Colonic mucosa (tissue), 4 donors: ENCODE measurements at regions not wholly inside any gene's neighbourhood (a gene's known extent, or its start where the extent isn't known, plus 50 kb on each side); places are given as distances from the start of the nearest gene placed in this dataset.

Source experiments
- DNase-seq: peaks from one replicate; pipeline ENCODE4 v3.0.0-alpha.2; 2020
- H3K27ac ChIP-seq: fragments of 200-600 bp; one replicate; pipeline ENCODE4 v1.8.0; 2021
- H3K27me3 ChIP-seq: fragments of 200-600 bp; one replicate; pipeline ENCODE4 v1.8.0; 2021
- H3K36me3 ChIP-seq: fragments of 200-600 bp; one replicate; pipeline ENCODE4 v1.8.0; 2021
- H3K4me1 ChIP-seq: fragments of 200-600 bp; one replicate; pipeline ENCODE4 v1.8.0; 2021; ENCODE audit warnings: mild to moderate bottlenecking
- H3K4me3 ChIP-seq: fragments of 200-600 bp; one replicate; pipeline ENCODE4 v1.8.0; 2021
- H3K9ac ChIP-seq, 2 donors: one replicate each; pipeline ENCODE4 v1.7.0; 2013; ENCODE audit warnings: control low read depth in 2 of 2, low read depth in 2 of 2, low read length in 2 of 2
- H3K9me3 ChIP-seq: fragments of 200-600 bp; one replicate; pipeline ENCODE4 v1.8.0; 2021
- intact Hi-C: fragments of 100-400 bp; cut with DNase I; formaldehyde crosslinking; loops from one replicate; pipeline ENCODE4 v1.14.1; 2022
- TF ChIP-seq, protein P1 (sequence below): fragments of 200-600 bp; IDR thresholded peaks from one replicate; pipeline ENCODE4 v1.8.0; 2022; ENCODE audit warnings: antibody characterized with exemption, mild to moderate bottlenecking
- donor health status: healthy.
- donor health status: DM: no; HTN: no; CAD: no.
- donor health status: DM: no; HTN: no; CAD: no.

DNA sequence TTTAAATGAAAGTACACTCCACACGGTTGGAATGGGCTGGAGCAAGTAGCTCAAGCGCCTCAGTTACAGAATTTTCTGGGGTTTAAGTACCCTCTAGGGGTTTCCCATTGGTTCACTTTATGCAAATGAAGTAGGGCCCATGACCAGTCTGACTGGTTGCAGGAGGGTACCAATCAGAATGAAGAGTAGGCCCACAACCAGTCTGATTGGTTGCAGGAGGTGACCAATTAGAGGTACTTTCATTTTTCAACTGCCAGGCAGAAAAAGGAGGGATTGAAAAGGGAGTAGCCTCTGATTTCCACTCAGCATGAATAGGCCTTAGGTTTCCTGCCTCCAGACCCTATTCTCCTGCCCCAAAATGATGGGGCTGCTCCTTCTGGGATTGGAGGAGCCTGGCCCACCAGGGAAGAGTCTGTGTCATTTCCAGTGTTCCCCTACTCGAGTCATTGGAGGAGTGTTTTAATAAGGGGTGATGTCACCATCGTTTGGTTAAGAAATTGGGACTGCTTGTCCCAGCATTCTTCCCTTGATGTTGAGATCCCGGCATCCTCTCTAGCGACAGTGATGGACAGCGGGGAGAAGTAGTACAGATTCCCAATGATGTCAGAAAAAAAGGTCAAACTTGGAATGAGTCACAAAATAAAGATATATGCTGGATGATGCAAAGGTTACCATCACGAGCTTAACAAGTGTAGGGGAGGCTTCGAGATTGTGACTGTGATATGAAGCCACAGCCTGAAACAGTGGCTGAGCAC is 210.4 kb downstream of the SH3BP4 start:
- no peak for DNase-seq
- Histone ChIP-seq H3K4me1 (no peaks in the 10 kb centered on the region), H3K36me3 (no peaks in the 10 kb centered on the region), H3K4me3 (no peak overlapping the region), H3K27me3 (no peaks in the 10 kb centered on the region), H3K27ac (no peak overlapping the region), H3K9ac (no peak overlapping the region), H3K9me3 (no peaks in the 10 kb centered on the region)
- intact Hi-C loops, result no loop called here
- TF ChIP-seq, protein P1, sequence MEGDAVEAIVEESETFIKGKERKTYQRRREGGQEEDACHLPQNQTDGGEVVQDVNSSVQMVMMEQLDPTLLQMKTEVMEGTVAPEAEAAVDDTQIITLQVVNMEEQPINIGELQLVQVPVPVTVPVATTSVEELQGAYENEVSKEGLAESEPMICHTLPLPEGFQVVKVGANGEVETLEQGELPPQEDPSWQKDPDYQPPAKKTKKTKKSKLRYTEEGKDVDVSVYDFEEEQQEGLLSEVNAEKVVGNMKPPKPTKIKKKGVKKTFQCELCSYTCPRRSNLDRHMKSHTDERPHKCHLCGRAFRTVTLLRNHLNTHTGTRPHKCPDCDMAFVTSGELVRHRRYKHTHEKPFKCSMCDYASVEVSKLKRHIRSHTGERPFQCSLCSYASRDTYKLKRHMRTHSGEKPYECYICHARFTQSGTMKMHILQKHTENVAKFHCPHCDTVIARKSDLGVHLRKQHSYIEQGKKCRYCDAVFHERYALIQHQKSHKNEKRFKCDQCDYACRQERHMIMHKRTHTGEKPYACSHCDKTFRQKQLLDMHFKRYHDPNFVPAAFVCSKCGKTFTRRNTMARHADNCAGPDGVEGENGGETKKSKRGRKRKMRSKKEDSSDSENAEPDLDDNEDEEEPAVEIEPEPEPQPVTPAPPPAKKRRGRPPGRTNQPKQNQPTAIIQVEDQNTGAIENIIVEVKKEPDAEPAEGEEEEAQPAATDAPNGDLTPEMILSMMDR, result no peak

DNA sequence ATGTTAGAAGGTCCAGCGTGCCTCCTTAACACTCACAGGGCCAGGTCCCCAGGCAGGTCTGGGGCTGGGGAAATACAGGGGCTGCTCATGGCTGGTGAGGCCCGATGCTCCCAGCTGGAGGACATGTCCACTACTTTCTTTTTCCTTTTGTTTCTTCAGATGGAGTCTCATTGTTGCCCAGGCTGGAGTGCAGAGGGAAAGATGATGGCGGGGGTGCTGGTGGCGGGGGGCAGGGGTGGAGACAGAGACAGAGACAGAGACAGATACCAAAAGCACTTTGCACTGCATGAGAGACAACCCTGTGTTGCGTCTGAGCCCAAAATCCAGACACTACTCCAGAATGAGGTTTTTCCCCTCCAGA is 211.0 kb downstream of the SH3BP4 start:
- H3K4me1 ChIP-seq, result no peaks in the 10 kb centered on the region
- no peaks in the 10 kb centered on the region for H3K9me3 ChIP-seq
- DNase-seq, result no peak
- H3K27ac ChIP-seq, result no peak overlapping the region
- TF ChIP-seq, protein P1, result no peak
- intact Hi-C loops, result no loop called here
- H3K36me3 ChIP-seq, result no peaks in the 10 kb centered on the region
- H3K4me3 ChIP-seq, result no peak overlapping the region
- H3K9ac ChIP-seq, result no peak overlapping the region
- H3K27me3 ChIP-seq, result no peaks in the 10 kb centered on the region

DNA sequence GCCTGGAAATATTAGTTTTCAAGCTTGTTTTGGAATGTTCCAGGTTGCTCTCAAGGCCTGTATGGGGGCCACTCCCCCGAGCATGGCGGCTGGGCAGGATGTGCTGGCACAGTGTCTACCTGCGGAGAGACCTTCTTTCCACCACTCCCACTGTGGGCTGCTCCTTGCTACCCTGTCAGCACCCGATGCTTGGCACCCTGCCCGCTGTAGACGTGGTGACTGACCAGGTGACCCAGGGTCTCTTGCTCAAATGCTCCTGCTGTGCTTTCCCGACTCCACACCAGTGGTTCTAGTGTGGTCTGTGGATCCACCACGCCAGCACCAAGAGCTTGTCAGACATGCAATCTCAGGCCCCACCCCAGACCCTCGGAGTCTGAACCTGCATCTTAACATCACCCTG is 213.3 kb downstream of the SH3BP4 start:
- no peaks in the 10 kb centered on the region for H3K9me3 ChIP-seq

DNA sequence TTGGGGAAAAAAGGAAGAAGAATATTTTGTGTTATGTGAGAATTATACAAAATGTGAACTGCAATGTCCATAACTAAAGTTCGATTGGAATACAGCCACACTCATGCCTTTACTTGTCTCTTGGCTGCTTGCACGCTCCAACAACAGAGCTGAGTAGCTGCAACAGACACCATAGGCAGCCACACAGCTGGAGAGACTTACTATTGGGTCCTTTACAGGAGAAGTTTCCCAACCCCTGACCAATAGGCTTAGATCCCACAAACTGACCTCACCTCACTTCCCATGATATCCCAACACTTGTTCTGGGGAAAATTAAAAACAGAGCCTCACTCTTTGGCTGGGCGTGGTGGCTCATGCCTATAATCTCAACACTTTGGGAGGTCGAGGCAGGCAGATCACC is 213.8 kb downstream of the SH3BP4 start:
- Histone ChIP-seq H3K9me3 (no peaks in the 10 kb centered on the region), H3K27me3 (no peaks in the 10 kb centered on the region), H3K4me3 (no peak overlapping the region), H3K9ac (no peak overlapping the region), H3K36me3 (no peaks in the 10 kb centered on the region), H3K27ac (no peak overlapping the region), H3K4me1 (no peaks in the 10 kb centered on the region)
- TF ChIP-seq, protein P1, result no peak
- no peak for DNase-seq
- intact Hi-C loops, result no loop called here

More for the DNA sequence above, 213.3 kb downstream of the SH3BP4 start:
- Histone ChIP-seq H3K36me3 (no peaks in the 10 kb centered on the region), H3K4me1 (no peaks in the 10 kb centered on the region), H3K4me3 (no peak overlapping the region), H3K9ac (no peak overlapping the region), H3K27me3 (no peaks in the 10 kb centered on the region), H3K27ac (no peak overlapping the region)
- DNase-seq, result no peak
- intact Hi-C loops, result no loop called here
- TF ChIP-seq, protein P1, result no peak

DNA sequence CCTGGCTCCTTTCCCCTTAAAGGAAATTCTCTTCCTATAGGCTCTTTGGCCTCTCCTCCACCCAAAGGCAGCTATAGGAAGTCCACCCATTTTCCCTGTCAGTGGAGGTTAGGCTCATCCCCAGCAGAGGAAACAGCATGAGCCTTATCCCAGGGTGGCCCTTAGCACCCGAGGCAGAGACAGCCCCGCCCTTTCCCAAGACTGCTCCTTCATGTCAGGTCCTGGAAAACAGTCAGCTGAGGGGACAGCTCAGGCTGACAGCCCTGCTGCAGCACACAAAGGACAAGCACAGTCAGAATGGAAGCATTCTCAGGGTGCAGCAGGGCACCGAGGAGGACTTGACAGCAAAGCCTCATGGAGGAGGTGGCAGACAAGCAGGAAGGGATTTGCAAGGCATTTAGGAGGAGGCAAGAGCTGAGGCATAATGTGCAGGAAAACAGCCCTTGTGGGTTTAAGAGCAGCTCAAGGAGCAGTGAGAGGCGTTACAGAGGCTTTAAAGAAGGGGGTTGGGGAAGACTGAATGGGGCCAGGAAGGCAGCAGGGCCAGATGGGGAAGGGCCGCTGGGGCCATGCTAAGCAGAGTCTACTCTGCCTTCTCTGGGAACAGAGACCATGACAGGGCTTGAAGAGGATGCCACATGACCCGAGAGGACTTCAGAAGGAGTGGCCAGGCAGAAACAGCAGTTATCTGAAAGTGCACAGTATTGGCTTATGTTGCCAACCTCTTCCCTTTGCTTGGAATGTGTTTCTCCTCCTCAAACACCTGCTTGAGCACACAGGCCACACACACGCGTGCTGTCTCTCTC is 216.6 kb downstream of the SH3BP4 start:
- H3K27ac ChIP-seq, result no peak overlapping the region
- H3K4me3 ChIP-seq, result no peak overlapping the region
- H3K27me3 ChIP-seq, result no peaks in the 10 kb centered on the region
- H3K36me3 ChIP-seq, result no peaks in the 10 kb centered on the region
- TF ChIP-seq, protein P1, result no peak
- H3K9me3 ChIP-seq, result no peaks in the 10 kb centered on the region
- intact Hi-C loops, result no loop called here
- H3K4me1 ChIP-seq, result peaks cover 4% of the 10 kb centered on the region
- no peak overlapping the region for H3K9ac ChIP-seq
- DNase-seq, result no peak
